Rectal smooth muscle tissue (tissue), 1 donor: ENCODE measurements at regions not wholly inside any gene's neighbourhood (a gene's known extent, or its start where the extent isn't known, plus 50 kb on each side); places are given as distances from the start of the nearest gene placed in this dataset.

ENCODE experiments used
- H3K27ac ChIP-seq: one replicate; pipeline ENCODE4 v1.7.0; 2013; ENCODE audit warnings: low read depth, low read length, inconsistent platforms
- H3K27me3 ChIP-seq: one replicate; pipeline ENCODE4 v1.7.0; 2013; ENCODE audit warnings: low read length; ENCODE audit not compliant: control insufficient read depth, insufficient read depth
- H3K36me3 ChIP-seq: one replicate; pipeline ENCODE4 v1.7.0; 2013; ENCODE audit warnings: low read length; ENCODE audit not compliant: control insufficient read depth, insufficient read depth
- H3K4me1 ChIP-seq: one replicate; pipeline ENCODE4 v1.7.0; 2013; ENCODE audit warnings: low read length; ENCODE audit not compliant: control insufficient read depth, insufficient read depth
- H3K4me3 ChIP-seq: one replicate; pipeline ENCODE4 v1.7.0; 2013; ENCODE audit warnings: low read length
- H3K9ac ChIP-seq: one replicate; pipeline ENCODE4 v1.7.0; 2013; ENCODE audit warnings: low read length

- Histone ChIP-seq H3K4me3 (no peak overlapping the region), H3K27ac (no peak overlapping the region), H3K27me3 (no peaks in the 10 kb centered on the region), H3K4me1 (no peaks in the 10 kb centered on the region), H3K9ac (no peak overlapping the region), H3K36me3 (no peaks in the 10 kb centered on the region)
Measured at GRCh38 chr13:107020393-107020792, 452.5 kb upstream of the ARGLU1 start.

GRCh38 chr13:107018285-107018684 lies 450.3 kb upstream of the ARGLU1 start:
- no peak overlapping the region for H3K9ac ChIP-seq
- H3K27me3 ChIP-seq = no peaks in the 10 kb centered on the region
- H3K36me3 ChIP-seq = no peaks in the 10 kb centered on the region
- no peaks in the 10 kb centered on the region for H3K4me1 ChIP-seq
- H3K27ac ChIP-seq = no peak overlapping the region
- H3K4me3 ChIP-seq = no peak overlapping the region

DNA sequence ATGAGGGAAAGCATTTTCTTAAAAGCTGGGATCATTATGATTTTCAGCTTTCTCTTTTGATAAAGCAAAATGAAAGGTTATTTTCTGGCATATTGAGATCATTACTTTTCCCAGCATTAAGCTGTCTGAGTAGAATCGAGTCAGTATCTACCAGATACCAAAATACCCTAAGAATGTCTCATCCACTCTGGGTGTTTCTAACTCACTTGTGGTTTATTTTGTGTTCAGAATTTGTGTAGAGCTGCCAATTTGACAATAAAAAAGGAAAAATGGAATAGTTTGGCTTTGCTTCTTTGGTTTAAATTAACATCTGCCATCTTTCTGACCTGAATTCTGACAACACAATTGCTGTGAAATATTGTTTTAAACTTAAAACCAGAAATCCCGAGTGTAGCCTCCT lies 438.7 kb upstream of the ARGLU1 start:
- H3K27ac ChIP-seq = no peak overlapping the region
- H3K4me3 ChIP-seq = no peak overlapping the region
- no peak overlapping the region for H3K9ac ChIP-seq
- H3K27me3 ChIP-seq = no peaks in the 10 kb centered on the region
- H3K36me3 ChIP-seq = no peaks in the 10 kb centered on the region
- no peaks in the 10 kb centered on the region for H3K4me1 ChIP-seq

DNA sequence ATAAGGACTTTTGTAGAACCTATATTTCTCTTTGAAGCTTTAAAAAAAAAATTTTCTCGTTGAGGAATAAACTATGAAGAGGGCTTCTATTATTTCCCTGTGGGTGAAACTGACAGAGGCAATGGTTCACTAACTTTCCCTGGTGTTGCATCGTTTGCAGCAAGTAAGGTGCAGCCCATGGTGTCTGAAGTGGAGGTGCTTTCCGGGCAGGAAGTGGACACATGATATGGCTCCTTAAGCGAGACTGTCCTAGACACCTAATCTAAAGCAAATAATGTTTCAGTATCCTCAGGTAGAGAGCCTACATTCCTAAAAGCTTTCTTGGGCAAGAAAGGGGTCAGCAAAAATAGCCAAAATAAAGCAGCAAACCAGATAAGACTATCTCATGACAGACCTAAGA lies 437.6 kb upstream of the ARGLU1 start:
- no peaks in the 10 kb centered on the region for H3K27me3 ChIP-seq

DNA sequence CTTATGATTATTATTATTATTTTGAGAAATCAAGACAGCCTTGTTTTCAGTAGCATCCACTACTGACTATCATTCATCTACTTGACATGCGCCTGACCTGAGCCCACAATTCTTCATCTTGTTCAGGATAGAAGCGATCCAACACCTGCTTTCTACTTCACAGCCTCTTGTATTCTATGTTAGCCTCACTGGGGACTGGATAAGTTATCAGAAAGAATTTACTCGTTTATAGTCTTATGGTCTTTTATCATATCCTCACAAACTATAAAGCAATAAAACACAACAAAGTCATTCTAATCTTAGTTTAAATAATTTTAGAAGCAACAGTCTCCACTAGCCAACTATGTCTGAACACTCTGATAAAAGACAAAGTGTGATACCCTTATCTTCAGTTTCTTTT lies 436.0 kb upstream of the ARGLU1 start:
- Histone ChIP-seq H3K36me3 (no peaks in the 10 kb centered on the region), H3K27me3 (no peaks in the 10 kb centered on the region), H3K27ac (no peak overlapping the region), H3K4me3 (no peak overlapping the region), H3K4me1 (no peaks in the 10 kb centered on the region), H3K9ac (no peak overlapping the region)

More for the DNA sequence above, 437.6 kb upstream of the ARGLU1 start:
- Histone ChIP-seq H3K27ac (no peak overlapping the region), H3K9ac (no peak overlapping the region), H3K4me3 (no peak overlapping the region), H3K4me1 (no peaks in the 10 kb centered on the region), H3K36me3 (no peaks in the 10 kb centered on the region)

- Histone ChIP-seq H3K4me1 (no peaks in the 10 kb centered on the region), H3K4me3 (no peak overlapping the region), H3K36me3 (no peaks in the 10 kb centered on the region), H3K27ac (no peak overlapping the region), H3K27me3 (no peaks in the 10 kb centered on the region), H3K9ac (no peak overlapping the region)
Measured at GRCh38 chr13:106998664-106999063, 430.7 kb upstream of the ARGLU1 start.

DNA sequence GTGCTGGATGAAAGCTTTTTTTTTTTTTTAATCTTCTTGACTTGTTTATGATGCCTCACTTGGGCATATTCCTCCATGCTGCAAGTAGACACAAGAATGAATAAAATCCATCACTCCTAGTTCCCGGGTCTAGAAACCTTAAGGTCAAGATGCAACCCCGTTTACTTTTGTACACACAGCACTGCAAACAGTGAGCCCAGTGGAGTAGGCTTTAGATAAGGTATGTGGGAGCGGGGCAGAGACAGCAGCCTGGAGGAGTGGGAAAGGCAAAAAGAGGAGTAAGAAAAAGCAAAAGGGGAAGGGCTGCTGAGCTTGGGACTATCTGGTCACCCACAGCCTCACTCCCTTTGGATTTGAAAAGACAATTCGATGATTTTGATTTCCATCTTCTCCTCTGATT lies 429.8 kb upstream of the ARGLU1 start:
- no peak overlapping the region for H3K9ac ChIP-seq
- H3K27me3 ChIP-seq = no peaks in the 10 kb centered on the region
- H3K4me3 ChIP-seq = no peak overlapping the region
- no peaks in the 10 kb centered on the region for H3K36me3 ChIP-seq
- no peaks in the 10 kb centered on the region for H3K4me1 ChIP-seq
- no peak overlapping the region for H3K27ac ChIP-seq

- Histone ChIP-seq H3K27ac (no peak overlapping the region), H3K4me3 (no peak overlapping the region), H3K27me3 (no peaks in the 10 kb centered on the region), H3K36me3 (no peaks in the 10 kb centered on the region), H3K9ac (no peak overlapping the region), H3K4me1 (no peaks in the 10 kb centered on the region)
Measured at GRCh38 chr13:106996867-106997618, 429.1 kb upstream of the ARGLU1 start.

- no peaks in the 10 kb centered on the region for H3K4me1 ChIP-seq
- H3K27ac ChIP-seq = no peak overlapping the region
- H3K4me3 ChIP-seq = no peak overlapping the region
- no peak overlapping the region for H3K9ac ChIP-seq
- H3K36me3 ChIP-seq = no peaks in the 10 kb centered on the region
- H3K27me3 ChIP-seq = no peaks in the 10 kb centered on the region
Measured at GRCh38 chr13:106990594-106990993, 422.7 kb upstream of the ARGLU1 start.

GRCh38 chr13:106989876-106990275 lies 421.9 kb upstream of the ARGLU1 start:
- Histone ChIP-seq H3K27ac (no peak overlapping the region), H3K4me3 (no peak overlapping the region), H3K36me3 (no peaks in the 10 kb centered on the region), H3K9ac (no peak overlapping the region), H3K4me1 (no peaks in the 10 kb centered on the region), H3K27me3 (no peaks in the 10 kb centered on the region)

DNA sequence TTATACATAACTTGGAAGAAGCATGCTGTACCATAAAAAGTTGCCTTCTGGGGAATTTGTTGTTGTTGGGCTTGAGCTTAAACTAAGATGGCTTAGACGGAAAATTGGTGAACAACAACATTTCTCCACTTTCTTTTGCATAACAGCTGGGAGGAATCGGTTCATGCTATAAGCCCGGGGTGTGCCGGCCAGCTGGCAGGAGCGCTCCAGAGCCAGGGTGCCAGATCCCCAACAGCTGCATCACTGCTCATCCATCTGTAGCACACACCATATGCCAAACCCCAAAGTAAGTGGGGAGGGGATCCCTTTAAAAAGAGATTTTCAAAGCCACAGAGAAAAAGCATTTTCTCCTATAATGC lies 419.5 kb upstream of the ARGLU1 start:
- no peak overlapping the region for H3K4me3 ChIP-seq
- H3K27ac ChIP-seq = no peak overlapping the region
- H3K36me3 ChIP-seq = no peaks in the 10 kb centered on the region
- no peaks in the 10 kb centered on the region for H3K4me1 ChIP-seq
- H3K27me3 ChIP-seq = no peaks in the 10 kb centered on the region
- no peak overlapping the region for H3K9ac ChIP-seq

DNA sequence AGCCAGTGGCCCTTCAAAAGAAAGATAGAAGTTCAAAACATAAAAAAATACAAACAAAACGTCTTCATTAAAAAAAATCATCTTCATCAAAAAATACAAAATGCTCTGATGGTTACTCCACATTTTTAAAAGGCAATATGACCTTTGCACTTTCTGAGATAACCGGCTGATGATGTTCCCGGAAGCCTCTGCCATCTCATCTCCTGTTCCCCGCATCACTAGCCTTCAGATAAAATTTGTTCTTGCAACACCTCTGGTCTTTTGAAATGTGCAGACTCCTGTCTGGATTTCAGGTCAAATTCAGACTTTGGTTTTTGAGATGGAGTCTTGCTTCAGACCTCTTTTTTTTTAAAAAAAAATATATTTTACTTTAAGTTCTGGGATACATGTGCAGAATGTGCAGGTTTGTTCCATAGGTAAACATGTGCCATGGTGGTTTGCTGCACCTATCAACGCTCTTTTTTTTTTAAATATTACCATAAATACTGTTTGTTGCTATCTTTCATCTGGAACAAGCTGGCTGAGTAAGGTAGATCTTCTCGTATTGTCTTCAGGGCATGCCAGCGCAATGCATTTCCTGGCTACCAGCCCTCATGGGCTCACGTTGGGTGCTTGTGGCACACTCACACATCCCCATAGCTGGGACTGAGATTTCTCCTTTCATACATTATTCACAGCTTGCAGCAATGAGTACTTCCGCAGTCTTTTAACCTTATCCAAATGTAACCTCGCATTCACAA lies 418.9 kb upstream of the ARGLU1 start:
- H3K4me3 ChIP-seq = no peak overlapping the region
- no peaks in the 10 kb centered on the region for H3K27me3 ChIP-seq
- no peaks in the 10 kb centered on the region for H3K36me3 ChIP-seq
- no peak overlapping the region for H3K27ac ChIP-seq
- H3K9ac ChIP-seq = no peak overlapping the region
- no peaks in the 10 kb centered on the region for H3K4me1 ChIP-seq

DNA sequence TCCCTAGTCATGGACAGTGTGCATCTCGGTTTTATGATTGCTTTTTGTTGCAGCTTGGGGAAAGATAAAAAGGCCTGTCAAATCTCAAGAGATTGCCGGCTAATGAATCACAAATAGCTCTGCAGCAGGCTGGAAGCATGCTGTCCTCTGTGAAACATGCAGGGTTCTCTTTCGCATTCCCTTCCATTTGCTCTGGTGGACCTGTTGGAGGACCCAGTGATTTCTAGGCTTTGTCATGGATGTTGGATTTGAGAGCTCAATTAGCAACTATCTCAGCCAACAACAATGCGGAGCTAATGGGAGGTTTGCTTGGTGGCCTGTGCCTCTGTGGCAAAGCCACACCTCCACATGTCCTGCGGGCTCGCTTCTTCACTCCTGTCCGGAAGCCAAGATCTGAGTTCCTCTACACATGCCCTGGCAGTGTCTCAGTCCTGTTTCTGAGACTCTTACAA lies 418.1 kb upstream of the ARGLU1 start:
- H3K9ac ChIP-seq = no peak overlapping the region

More for the DNA sequence above, 418.1 kb upstream of the ARGLU1 start:
- Histone ChIP-seq H3K4me1 (no peaks in the 10 kb centered on the region), H3K36me3 (no peaks in the 10 kb centered on the region), H3K27ac (no peak overlapping the region), H3K4me3 (no peak overlapping the region), H3K27me3 (no peaks in the 10 kb centered on the region)
